ENCODE measurements at regions not wholly inside any gene's neighbourhood (a gene's known extent, or its start where the extent isn't known, plus 50 kb on each side); places are given as distances from the start of the nearest gene placed in this dataset.

DNA sequence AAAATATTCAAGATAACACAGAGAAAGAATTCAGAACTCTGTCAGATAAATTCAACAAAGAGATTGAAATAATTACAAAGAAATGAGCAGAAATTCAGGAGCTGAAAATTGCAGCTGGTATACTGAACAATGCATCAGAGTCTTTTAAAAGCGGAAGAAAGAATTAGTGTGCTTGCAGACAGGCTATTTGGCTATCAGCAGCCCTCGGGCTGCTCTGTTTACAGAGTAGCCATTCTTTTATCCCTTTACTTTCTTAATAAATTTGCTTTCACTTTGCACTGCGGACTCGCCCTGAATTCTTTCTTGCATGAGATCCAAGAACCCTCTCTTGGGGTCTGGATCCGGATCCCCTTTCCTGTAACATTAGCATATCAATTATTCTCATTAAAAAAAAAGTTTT, 1040.0 kb downstream of the SORCS3 start:
- Histone ChIP-seq H3K27ac (no peak overlapping the region), H3K4me1 (no peaks in the 10 kb centered on the region), H3K36me3 (no peaks in the 10 kb centered on the region), H3K27me3 (no peaks in the 10 kb centered on the region), H3K9me3 (no peaks in the 10 kb centered on the region), H3K4me3 (no peak overlapping the region)
- ATAC-seq (peak in 2 of 4 donors; percentile 31 to 46), DNase-seq (no peak)
- TF ChIP-seq, protein P1, sequence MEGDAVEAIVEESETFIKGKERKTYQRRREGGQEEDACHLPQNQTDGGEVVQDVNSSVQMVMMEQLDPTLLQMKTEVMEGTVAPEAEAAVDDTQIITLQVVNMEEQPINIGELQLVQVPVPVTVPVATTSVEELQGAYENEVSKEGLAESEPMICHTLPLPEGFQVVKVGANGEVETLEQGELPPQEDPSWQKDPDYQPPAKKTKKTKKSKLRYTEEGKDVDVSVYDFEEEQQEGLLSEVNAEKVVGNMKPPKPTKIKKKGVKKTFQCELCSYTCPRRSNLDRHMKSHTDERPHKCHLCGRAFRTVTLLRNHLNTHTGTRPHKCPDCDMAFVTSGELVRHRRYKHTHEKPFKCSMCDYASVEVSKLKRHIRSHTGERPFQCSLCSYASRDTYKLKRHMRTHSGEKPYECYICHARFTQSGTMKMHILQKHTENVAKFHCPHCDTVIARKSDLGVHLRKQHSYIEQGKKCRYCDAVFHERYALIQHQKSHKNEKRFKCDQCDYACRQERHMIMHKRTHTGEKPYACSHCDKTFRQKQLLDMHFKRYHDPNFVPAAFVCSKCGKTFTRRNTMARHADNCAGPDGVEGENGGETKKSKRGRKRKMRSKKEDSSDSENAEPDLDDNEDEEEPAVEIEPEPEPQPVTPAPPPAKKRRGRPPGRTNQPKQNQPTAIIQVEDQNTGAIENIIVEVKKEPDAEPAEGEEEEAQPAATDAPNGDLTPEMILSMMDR (IDR thresholded peaks at IDR 0.05) = no peak
- no peak for TF ChIP-seq POLR2A (IDR thresholded peaks at IDR 0.05)
- WGBS (ENCODE audit: insufficient coverage, low coverage, low lambda C conversion rate, missing lambda C conversion rate) = 37% methylated on average over 5 of the region's 5 CpGs
- intact Hi-C loops (cut with DNase I) = no loop called here

DNA sequence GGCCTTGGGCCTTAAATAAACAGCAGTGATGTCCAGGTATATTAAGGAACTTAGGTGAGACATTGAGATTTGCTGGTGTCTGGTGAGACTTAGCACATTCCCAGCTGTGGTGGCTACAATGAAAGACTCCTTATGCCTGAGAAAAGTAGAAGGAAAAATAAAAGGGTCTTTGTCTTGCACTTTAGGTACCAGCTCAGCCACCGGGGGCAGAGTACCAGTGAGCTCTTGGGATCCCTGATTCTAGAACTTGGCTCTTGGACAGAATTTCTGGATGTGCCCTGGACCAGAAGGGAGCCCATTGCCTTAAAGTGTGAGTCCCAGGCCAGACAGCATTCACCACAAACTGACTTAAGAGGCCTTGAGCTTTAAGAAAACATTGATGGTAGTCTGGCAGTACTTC, 1038.7 kb downstream of the SORCS3 start:
- 57% methylated on average over 1 of the region's 1 CpG for WGBS (ENCODE audit: insufficient coverage, low coverage, low lambda C conversion rate, missing lambda C conversion rate)

DNA sequence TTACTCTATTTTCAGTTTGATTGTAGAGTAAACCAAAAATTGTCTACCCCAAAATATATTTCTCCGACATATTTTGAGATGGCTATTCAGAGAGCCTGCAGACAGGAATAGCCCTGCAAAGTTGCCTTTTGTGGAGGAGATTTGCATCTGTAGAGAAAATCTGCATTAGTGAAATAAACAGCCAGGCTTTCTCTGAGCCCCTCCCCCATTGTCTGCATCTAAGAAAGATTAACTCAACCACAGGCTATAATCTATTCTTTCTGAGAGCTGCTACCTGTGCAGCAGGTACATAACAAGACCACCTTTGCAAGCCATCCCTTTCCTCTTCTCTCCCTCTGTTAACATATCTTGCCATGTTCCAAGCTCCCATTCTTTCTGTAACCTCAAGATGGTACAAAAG, 1034.2 kb downstream of the SORCS3 start:
- H3K36me3 ChIP-seq = no peaks in the 10 kb centered on the region
- WGBS (ENCODE audit: insufficient coverage, low coverage, low lambda C conversion rate, missing lambda C conversion rate) = 67% methylated on average over 1 of the region's 1 CpG
- ATAC-seq = no peak
- TF ChIP-seq POLR2A (IDR thresholded peaks at IDR 0.05) = no peak
- TF ChIP-seq, protein P1 (IDR thresholded peaks at IDR 0.05) = no peak
- no peak overlapping the region for H3K27ac ChIP-seq
- H3K9me3 ChIP-seq = no peaks in the 10 kb centered on the region
- intact Hi-C loops (cut with DNase I) = no loop called here
- DNase-seq = no peak
- H3K4me1 ChIP-seq = no peaks in the 10 kb centered on the region
- H3K27me3 ChIP-seq = no peaks in the 10 kb centered on the region
- H3K4me3 ChIP-seq = no peak overlapping the region

More for the DNA sequence above, 1038.7 kb downstream of the SORCS3 start:
- no peak for TF ChIP-seq POLR2A (IDR thresholded peaks at IDR 0.05)
- TF ChIP-seq, protein P1 (IDR thresholded peaks at IDR 0.05) = no peak
- Histone ChIP-seq H3K27me3 (no peaks in the 10 kb centered on the region), H3K36me3 (no peaks in the 10 kb centered on the region), H3K4me1 (no peaks in the 10 kb centered on the region), H3K9me3 (no peaks in the 10 kb centered on the region), H3K4me3 (no peak overlapping the region), H3K27ac (no peak overlapping the region)
- intact Hi-C loops (cut with DNase I) = no loop called here
- DNase-seq (no peak), ATAC-seq (no peak)

DNA sequence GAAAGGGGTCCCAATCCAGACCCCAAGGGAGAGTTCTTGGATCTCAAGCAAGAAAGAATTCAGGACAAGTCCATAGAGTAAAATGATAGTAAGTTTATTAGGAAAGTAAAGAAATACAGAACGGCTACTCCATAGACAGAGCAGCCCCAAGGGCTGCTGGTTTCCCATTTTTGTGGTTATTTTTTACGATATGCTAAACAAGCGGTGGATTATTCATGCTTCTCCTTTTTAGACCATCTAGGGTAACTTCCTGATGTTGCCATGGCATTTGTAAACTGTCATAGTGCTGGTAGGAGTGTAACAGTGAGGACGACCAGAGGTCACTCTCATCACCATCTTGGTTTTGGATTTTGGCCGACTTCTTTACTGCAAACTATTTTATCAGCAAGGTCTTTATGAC, 1033.4 kb downstream of the SORCS3 start:
- H3K27ac ChIP-seq = no peak overlapping the region
- no peaks in the 10 kb centered on the region for H3K4me1 ChIP-seq
- WGBS (ENCODE audit: insufficient coverage, low coverage, low lambda C conversion rate, missing lambda C conversion rate) = 50% methylated on average over 5 of the region's 5 CpGs

More for the DNA sequence above, 1033.4 kb downstream of the SORCS3 start:
- TF ChIP-seq, protein P1 (IDR thresholded peaks at IDR 0.05) = no peak
- TF ChIP-seq POLR2A (IDR thresholded peaks at IDR 0.05) = no peak
- no peak for DNase-seq
- H3K9me3 ChIP-seq = no peaks in the 10 kb centered on the region
- H3K36me3 ChIP-seq = no peaks in the 10 kb centered on the region
- intact Hi-C loops (cut with DNase I) = no loop called here
- H3K27me3 ChIP-seq = no peaks in the 10 kb centered on the region
- no peak overlapping the region for H3K4me3 ChIP-seq
- ATAC-seq = no peak

All from right lobe of liver (tissue), 6 donors.